HG02938 (cell line): ENCODE measurements at regions not wholly inside any gene's neighbourhood (a gene's known extent, or its start where the extent isn't known, plus 50 kb on each side); places are given as distances from the start of the nearest gene placed in this dataset.
"Not testable (repeated sequence)": the region's sequence is repeated elsewhere in the genome, so short reads cannot be mapped to it uniquely, and the experiment has no call there.

ENCODE experiments used
- ATAC-seq: cut with Tn5 transposase; IDR thresholded peaks from one replicate; pipeline ENCODE4 v1.9.1; 2021; ENCODE audit warnings: mild to moderate bottlenecking, moderate library complexity; ENCODE audit not compliant: unreplicated experiment

- no peak for ATAC-seq
Measured at GRCh38 chr10:31687663-31688482, 240.8 kb downstream of the ARHGAP12 start.

GRCh38 chr10:31686599-31686998 lies 242.0 kb downstream of the ARHGAP12 start:
- no peak for ATAC-seq

- ATAC-seq: no peak
Measured at GRCh38 chr10:31683682-31684081, 244.9 kb downstream of the ARHGAP12 start.

- ATAC-seq: no peak
Measured at GRCh38 chr10:31679936-31680335, 248.7 kb downstream of the ARHGAP12 start.

GRCh38 chr10:31678575-31679516 lies 249.8 kb downstream of the ARHGAP12 start:
- no peak for ATAC-seq

- ATAC-seq: no peak
Measured at GRCh38 chr10:31678139-31678536, 250.5 kb downstream of the ARHGAP12 start.

GRCh38 chr10:31677195-31678138 lies 251.2 kb downstream of the ARHGAP12 start:
- ATAC-seq: no peak

GRCh38 chr10:31675726-31676125 lies 252.9 kb downstream of the ARHGAP12 start:
- no peak for ATAC-seq

GRCh38 chr10:31669357-31669756 lies 259.3 kb downstream of the ARHGAP12 start:
- ATAC-seq: no peak

GRCh38 chr10:31668326-31668725 lies 260.3 kb downstream of the ARHGAP12 start:
- ATAC-seq: no peak

- not testable (repeated sequence) for ATAC-seq
Measured at GRCh38 chr10:31665764-31666279, 262.8 kb downstream of the ARHGAP12 start.

GRCh38 chr10:31664803-31665202 lies 263.8 kb downstream of the ARHGAP12 start:
- ATAC-seq: no peak

- ATAC-seq: not testable (repeated sequence)
Measured at GRCh38 chr10:31664071-31664470, 264.6 kb downstream of the ARHGAP12 start.

GRCh38 chr10:31660300-31660699 lies 268.3 kb downstream of the ARHGAP12 start:
- no peak for ATAC-seq

GRCh38 chr10:31659665-31660064 lies 269.0 kb downstream of the ARHGAP12 start:
- ATAC-seq: no peak

- no peak for ATAC-seq
Measured at GRCh38 chr10:31657434-31657872, 271.2 kb downstream of the ARHGAP12 start.

- no peak for ATAC-seq
Measured at GRCh38 chr10:31656851-31657433, 271.7 kb downstream of the ARHGAP12 start.

GRCh38 chr10:31652038-31652437 lies 276.6 kb downstream of the ARHGAP12 start:
- no peak for ATAC-seq

GRCh38 chr10:31650010-31650409 lies 278.6 kb downstream of the ARHGAP12 start:
- ATAC-seq: no peak

- no peak for ATAC-seq
Measured at GRCh38 chr10:31648966-31649365, 279.7 kb downstream of the ARHGAP12 start.
